Mesodermal cell (in vitro differentiated cells): ENCODE measurements at regions not wholly inside any gene's neighbourhood (a gene's known extent, or its start where the extent isn't known, plus 50 kb on each side); places are given as distances from the start of the nearest gene placed in this dataset.

Experiments used
- H3K27ac ChIP-seq: 2 replicates; pipeline ENCODE4 v1.7.0; 2013; ENCODE audit warnings: mild to moderate bottlenecking, low read depth, low read length, moderate library complexity; ENCODE audit not compliant: severe bottlenecking
- H3K36me3 ChIP-seq: 2 replicates; pipeline ENCODE4 v1.7.1; 2013; ENCODE audit warnings: mild to moderate bottlenecking, low read length, moderate library complexity; ENCODE audit not compliant: control insufficient read depth, insufficient read depth
- H3K4me1 ChIP-seq: one replicate; pipeline ENCODE4 v1.7.1; 2013; ENCODE audit warnings: mild to moderate bottlenecking, low read length; ENCODE audit not compliant: insufficient read depth, control insufficient read depth, poor library complexity, severe bottlenecking
- H3K4me3 ChIP-seq: 2 replicates; pipeline ENCODE4 v1.7.0; 2013; ENCODE audit warnings: low read length, control low read depth, mild to moderate bottlenecking; ENCODE audit not compliant: insufficient read depth, poor library complexity, severe bottlenecking; ENCODE audit errors: extremely low read depth
- H3K9me3 ChIP-seq: 2 replicates; pipeline ENCODE4 v1.7.1; 2013; ENCODE audit warnings: mild to moderate bottlenecking, low read length, moderate library complexity; ENCODE audit not compliant: control insufficient read depth
- WGBS, 2 experiments: methylation state at CpG; one replicate each; pipeline ENCODE4 v1.1.5; 2013; ENCODE audit warnings: missing lambda C conversion rate in 2 of 2; ENCODE audit not compliant: insufficient coverage in 2 of 2; 5-methylcytosine and 5-hydroxymethylcytosine counted together

GRCh38 chr1:58939146-58939545 lies 155.3 kb upstream of the JUN start:
- Histone ChIP-seq H3K27ac (no peak overlapping the region), H3K36me3 (no peaks in the 10 kb centered on the region), H3K4me1 (peaks cover 2% of the 10 kb centered on the region), H3K9me3 (no peaks in the 10 kb centered on the region), H3K4me3 (no peak overlapping the region)
- 29 to 69% methylated on average over 1 to 2 of the region's 2 CpGs for WGBS, 2 experiments

- Histone ChIP-seq H3K36me3 (no peaks in the 10 kb centered on the region), H3K4me1 (peaks cover 2% of the 10 kb centered on the region), H3K4me3 (no peak overlapping the region), H3K9me3 (no peaks in the 10 kb centered on the region), H3K27ac (no peak overlapping the region)
- WGBS, 2 experiments = 77 to 81% methylated on average over 4 to 5 of the region's 6 CpGs
These were observed 156.0 kb upstream of the JUN start for GRCh38 chr1:58939666-58940370.

- peaks cover 2% of the 10 kb centered on the region for H3K4me1 ChIP-seq
- H3K27ac ChIP-seq = no peak overlapping the region
- no peak overlapping the region for H3K4me3 ChIP-seq
- H3K36me3 ChIP-seq = no peaks in the 10 kb centered on the region
- peaks cover 6% of the 10 kb centered on the region for H3K9me3 ChIP-seq
- 86% methylated on average over 2 of the region's 4 CpGs; no CpG with 5 or more reads in 1 of the 2 experiments for WGBS, 2 experiments
These were observed 157.8 kb upstream of the JUN start for GRCh38 chr1:58941471-58942289.

- 91% methylated on average over 3 to 4 of the region's 5 CpGs for WGBS, 2 experiments
- no peak overlapping the region for H3K27ac ChIP-seq
- no peak overlapping the region for H3K4me3 ChIP-seq
These were observed 158.9 kb upstream of the JUN start for GRCh38 chr1:58942759-58943191.

GRCh38 chr1:58943776-58944175 lies 159.9 kb upstream of the JUN start:
- WGBS, 2 experiments = 89 to 96% methylated on average over 4 of the region's 4 CpGs
- H3K27ac ChIP-seq = no peak overlapping the region
- H3K9me3 ChIP-seq = peaks cover 6% of the 10 kb centered on the region
- no peaks in the 10 kb centered on the region for H3K36me3 ChIP-seq
- no peaks in the 10 kb centered on the region for H3K4me1 ChIP-seq
- H3K4me3 ChIP-seq = no peak overlapping the region

More at GRCh38 chr1:58942759-58943191, 158.9 kb upstream of the JUN start:
- H3K4me1 ChIP-seq = peaks cover 2% of the 10 kb centered on the region
- no peaks in the 10 kb centered on the region for H3K36me3 ChIP-seq
- H3K9me3 ChIP-seq = peaks cover 6% of the 10 kb centered on the region

GRCh38 chr1:58944439-58944838 lies 160.6 kb upstream of the JUN start:
- Histone ChIP-seq H3K4me1 (no peaks in the 10 kb centered on the region), H3K4me3 (no peak overlapping the region), H3K27ac (no peak overlapping the region), H3K9me3 (peaks cover 6% of the 10 kb centered on the region), H3K36me3 (no peaks in the 10 kb centered on the region)
- 100% methylated on average over 1 to 3 of the region's 3 CpGs for WGBS, 2 experiments

GRCh38 chr1:58946390-58946789 lies 162.5 kb upstream of the JUN start:
- Histone ChIP-seq H3K4me3 (no peak overlapping the region), H3K4me1 (no peaks in the 10 kb centered on the region), H3K36me3 (no peaks in the 10 kb centered on the region), H3K9me3 (peaks cover 6% of the 10 kb centered on the region), H3K27ac (no peak overlapping the region)
- 90% methylated on average over 2 of the region's 4 CpGs; no CpG with 5 or more reads in 1 of the 2 experiments for WGBS, 2 experiments

- Histone ChIP-seq H3K4me1 (no peaks in the 10 kb centered on the region), H3K36me3 (no peaks in the 10 kb centered on the region), H3K9me3 (peaks cover 6% of the 10 kb centered on the region), H3K27ac (no peak overlapping the region), H3K4me3 (no peak overlapping the region)
These were observed 164.8 kb upstream of the JUN start for GRCh38 chr1:58948671-58949070.

GRCh38 chr1:58949551-58950220 lies 165.8 kb upstream of the JUN start:
- WGBS, 2 experiments = 100% methylated on average over 1 of the region's 3 CpGs
- H3K4me3 ChIP-seq = no peak overlapping the region

GRCh38 chr1:58950897-58951296 lies 167.1 kb upstream of the JUN start:
- no peak overlapping the region for H3K27ac ChIP-seq
- peaks cover 5% of the 10 kb centered on the region for H3K9me3 ChIP-seq
- no peaks in the 10 kb centered on the region for H3K4me1 ChIP-seq
- WGBS, 2 experiments = 83 to 92% methylated on average over 4 to 7 of the region's 7 CpGs
- no peak overlapping the region for H3K4me3 ChIP-seq
- H3K36me3 ChIP-seq = no peaks in the 10 kb centered on the region

More at GRCh38 chr1:58949551-58950220, 165.8 kb upstream of the JUN start:
- Histone ChIP-seq H3K36me3 (no peaks in the 10 kb centered on the region), H3K4me1 (no peaks in the 10 kb centered on the region), H3K9me3 (peaks cover 6% of the 10 kb centered on the region), H3K27ac (no peak overlapping the region)
